ENCODE measurements at regions not wholly inside any gene's neighbourhood (a gene's known extent, or its start where the extent isn't known, plus 50 kb on each side); places are given as distances from the start of the nearest gene placed in this dataset.
A peak's percentile ranks its signal among the peaks of the same experiment; 100 is the strongest.
"Not testable (repeated sequence)": the region's sequence is repeated elsewhere in the genome, so short reads cannot be mapped to it uniquely, and the experiment has no call there.

DNA sequence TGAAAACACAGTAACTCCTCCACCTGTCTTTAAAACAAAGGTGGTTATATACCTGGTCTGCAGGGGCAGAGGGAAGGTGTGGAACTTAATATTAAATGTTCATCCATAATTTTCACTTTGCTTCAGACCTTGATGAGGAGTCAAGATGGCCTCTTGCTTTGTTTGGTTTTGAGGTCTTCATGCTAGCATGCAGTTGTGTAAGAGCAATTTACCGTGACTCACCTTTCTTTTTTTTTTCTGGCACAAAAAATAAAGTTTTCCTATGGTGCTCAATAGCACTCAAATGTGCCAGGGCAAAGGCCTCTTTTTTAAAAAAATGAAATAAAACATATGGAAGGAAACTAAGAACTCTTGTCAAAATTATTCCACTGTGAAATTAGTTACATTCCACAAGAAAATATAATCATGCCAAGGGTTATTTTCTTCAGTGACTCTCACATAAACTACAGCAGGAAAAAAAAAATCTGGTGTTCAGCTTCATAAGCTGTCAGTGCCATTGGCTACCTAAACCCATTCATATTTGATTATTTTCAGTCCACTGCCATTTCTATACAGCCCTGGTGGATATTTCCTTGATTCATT is 128.2 kb downstream of the SLC7A11 start:
- no peak for DNase-seq

DNA sequence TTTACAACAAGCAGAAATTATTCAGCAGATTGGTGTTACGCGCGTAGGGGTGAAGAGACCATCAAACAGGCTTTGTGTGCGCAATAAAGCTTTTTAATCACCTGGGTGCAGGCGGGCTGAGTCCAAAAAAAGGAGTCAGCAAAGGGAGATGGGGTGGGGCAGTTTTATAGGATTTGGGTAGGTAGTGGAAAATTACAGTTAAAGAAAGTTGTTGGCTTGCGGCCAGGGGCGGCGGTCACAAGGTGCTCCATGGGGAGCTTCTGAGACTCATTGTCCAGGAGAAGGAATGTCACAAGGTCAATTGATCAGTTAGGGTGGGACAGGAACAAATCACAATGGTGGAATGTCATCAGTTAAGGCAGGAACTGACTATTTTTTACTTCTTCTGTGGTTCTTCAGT is 129.3 kb downstream of the SLC7A11 start:
- not testable (repeated sequence) for DNase-seq

DNA sequence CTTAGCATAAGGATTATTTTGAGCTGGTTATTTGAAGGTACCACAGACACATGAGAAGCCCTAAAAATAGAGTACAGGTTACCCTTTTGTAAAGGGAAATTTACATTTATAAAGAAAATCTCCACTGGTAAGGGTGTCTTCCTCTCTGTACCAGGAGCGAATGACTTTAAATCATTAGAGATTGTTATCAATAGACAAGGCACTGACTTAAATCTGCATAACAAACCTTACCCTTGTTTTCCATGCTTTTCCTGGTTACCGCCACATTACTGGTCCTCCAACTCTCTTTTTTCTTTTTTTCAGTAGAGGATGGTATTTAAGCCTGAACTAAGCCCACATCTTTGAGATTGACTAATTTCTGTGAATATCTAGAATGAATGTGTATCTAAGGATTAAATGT is 129.8 kb downstream of the SLC7A11 start:
- DNase-seq: no peak

DNA sequence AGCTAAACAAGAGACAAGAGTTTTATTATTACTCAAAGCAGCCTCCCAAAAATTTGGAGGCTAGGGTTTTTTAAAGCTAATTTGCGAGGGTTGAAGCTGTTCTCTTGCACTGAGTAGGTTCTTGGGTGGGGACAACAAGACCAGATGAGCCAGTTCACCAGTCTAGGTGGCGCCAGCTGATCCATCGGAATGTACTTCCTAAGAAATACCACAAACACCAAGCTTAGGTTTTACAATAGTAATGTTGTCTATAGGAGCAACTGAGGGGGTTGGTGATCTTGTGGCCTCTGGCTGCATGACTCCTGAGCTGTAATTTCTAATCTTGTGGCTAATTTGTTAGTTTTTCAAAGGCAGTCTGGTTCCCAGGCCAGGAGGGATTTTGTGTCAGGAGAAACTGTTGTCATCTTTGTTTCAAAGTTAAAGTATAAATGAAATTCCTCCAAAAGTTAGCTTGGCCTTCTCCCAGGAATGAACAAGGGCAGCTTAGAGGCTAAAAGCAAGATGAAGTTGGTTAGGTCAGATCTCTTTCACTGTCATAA is 130.6 kb downstream of the SLC7A11 start:
- no peak for DNase-seq

DNA sequence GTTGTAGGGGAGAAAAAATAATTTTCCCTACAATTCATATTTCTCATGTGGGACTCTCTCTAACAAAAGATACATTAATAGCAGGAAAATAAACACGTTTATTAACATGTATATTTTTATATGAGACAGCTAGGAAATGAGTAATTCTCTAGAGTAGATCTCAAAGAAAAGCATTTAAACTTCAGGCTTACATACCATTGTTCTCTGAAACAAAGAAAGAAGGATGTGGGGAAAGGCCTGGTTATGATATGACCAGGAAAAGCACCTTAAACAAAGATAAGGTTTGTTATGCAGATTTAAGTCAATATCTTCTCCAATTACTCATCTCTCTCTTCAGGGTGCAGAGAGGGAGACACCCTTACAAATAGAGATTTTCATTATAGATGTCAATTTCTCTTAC is 131.3 kb downstream of the SLC7A11 start:
- DNase-seq: no peak

DNA sequence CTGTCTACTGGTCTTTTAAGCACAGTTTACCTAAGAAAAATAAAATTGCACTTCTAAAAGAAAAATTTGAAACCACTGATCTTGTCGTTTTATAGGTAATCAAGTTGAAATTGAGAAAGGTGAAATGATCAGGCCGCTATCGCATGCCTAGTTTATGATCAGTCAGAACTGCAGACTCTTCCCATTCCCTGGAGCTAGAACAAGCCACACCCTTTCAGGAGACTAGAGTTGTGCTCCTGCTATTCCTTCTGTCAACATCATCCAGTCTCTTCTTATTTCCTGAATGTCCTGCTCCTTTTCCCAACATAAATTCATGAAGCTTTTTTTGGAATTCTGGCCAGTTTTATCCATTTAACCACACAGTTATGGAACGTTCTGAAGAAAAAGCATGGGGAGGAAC is 135.1 kb downstream of the SLC7A11 start:
- DNase-seq: no peak

DNA sequence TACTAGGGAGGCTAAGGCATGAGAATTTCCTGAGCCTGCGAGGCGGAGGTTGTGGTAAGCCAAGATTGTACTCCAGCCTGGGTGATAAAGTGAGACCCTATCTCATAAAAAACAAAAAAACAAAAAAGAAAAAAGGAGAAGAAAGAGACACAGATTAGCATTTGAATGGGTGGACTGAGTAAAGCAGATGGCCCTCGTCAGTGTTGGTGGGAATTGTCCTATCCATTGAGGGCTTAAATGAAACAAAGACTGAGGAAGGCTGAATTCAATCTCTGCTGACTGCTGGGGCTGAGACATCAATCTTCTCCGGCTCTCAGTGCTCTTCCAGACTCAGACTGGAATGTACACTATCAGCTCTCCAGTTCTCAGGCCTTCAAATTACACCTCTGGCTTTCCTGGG is 136.8 kb downstream of the SLC7A11 start:
- no peak for DNase-seq

DNA sequence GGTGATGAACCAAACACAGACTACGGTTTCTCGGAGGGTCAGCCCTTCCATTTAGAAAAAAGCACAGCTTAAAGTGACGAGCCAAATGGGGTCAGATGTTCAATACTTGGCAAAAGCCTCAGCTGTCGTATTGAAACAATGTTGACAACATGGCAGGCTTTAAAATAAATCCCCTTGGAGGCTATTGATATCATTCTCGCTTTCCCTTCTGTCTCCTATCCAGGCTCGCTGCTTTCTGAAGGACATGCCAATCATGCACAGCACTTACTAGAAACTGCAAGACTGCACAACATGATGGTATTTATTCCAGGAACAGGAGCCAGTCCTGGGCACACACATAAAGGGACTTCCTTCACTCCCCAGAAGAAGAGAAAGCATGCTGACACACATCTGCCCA is 137.9 kb downstream of the SLC7A11 start:
- DNase-seq: no peak

DNA sequence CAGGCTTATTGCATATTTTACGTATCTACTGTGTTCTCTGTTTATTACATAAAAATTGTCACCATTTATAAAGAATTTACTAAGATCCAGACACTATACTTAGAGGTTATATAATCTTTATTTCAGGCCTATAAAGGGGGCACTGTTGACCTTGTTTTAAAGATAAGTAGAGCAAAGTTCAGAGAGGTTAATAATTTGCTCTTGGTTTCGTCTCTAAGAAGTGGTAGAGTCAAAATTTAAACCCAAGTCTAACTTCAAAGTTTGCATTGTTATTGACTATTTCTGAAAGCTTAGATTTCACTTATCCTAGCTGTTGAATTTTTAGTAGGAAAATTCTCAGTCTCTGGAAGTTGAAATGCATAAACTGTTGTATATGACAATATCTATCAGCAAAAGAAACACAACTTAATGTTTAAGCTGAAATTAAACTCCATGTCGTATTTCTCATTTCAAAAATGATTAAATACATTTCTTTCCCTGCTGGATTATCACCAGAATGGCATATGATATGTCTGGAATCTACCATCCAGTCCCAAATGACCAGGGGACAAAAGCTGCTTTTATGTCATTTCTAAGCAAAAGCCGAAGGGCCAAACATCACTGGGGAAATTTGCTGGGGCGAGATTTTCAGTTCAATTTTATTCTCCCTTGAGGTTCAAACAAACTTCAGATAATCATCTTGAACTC is 138.4 kb downstream of the SLC7A11 start:
- DNase-seq: no peak

DNA sequence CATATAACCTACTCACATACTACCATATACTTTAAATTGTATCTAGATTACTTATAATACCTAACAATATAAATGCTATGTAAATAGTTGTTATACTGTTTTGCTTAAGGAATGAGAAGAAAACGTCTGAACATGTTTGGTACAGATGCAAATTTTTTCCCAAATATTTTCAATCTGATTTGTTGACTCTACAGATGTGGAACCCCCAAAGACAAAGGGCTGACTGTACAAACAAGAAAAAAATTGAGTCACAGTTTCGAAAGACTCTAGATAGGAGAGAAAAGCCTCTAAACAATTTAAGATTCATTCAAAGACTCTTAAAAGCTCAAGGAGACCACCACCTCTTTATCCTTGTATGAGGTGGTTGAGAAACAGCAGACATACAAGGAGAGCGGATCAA is 142.8 kb downstream of the SLC7A11 start:
- no peak for DNase-seq

DNA sequence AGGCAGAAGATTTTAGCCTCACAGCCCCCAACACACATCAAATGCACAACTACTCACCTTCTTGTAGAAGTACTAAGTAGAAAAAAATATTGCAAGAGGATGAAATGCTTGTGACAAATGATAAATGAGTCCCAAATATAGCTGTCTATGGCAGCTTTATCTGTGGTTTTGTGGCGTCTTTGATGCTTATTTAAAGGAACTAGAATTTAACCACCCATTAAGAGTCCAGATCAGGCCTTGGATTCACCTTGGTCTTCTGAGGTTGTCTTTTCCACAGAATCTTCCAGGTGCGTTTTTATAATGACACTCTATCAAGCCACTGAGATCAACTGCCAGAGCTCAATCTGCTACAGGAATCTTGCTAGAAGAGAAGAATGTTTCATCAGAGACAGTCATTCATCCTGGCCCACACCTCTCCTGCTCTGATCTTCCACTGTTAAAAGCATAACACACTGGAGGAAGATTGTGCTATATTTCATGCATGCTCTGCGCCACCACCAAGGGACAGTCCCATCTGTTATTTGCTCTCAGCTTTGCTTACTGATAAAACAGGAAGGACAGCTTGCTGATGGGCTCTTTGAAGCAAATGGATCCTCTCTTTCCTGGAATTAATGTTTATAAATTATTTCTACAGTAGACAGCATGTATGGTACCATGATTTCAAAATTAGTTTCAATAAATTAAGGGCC is 144.1 kb downstream of the SLC7A11 start:
- no peak for DNase-seq

DNA sequence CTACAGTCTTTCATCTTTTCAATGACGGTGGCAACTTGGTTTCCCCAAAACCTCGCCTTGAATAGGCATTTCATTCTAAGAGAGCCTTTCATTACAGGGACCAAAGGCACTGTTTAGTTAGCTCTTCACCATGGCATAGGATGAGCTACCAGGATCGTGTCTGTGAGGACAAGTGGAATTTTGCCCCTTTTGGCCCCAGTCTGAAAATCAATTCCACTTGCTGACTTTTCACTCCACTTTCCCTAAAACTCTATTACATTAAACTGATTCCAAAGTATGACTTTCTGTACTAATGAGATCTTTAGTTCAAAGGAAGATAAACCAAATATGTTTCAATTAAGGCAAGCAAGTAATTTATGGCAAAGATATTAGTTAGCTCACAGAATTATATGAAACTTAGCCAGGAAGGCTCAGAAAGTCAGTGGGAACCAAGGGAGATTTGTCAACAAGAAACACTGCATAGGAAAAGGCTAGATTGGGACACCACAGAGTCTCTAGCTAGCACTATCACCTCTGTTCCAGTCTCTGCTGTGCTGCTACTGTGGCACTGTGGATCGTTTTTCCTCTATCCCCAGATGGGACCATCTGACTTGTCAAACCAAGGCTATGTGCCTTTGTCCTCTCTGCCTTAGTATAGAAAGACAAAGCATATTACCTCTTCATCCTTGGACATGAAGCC is 145.6 kb downstream of the SLC7A11 start:
- DNase-seq: no peak

DNA sequence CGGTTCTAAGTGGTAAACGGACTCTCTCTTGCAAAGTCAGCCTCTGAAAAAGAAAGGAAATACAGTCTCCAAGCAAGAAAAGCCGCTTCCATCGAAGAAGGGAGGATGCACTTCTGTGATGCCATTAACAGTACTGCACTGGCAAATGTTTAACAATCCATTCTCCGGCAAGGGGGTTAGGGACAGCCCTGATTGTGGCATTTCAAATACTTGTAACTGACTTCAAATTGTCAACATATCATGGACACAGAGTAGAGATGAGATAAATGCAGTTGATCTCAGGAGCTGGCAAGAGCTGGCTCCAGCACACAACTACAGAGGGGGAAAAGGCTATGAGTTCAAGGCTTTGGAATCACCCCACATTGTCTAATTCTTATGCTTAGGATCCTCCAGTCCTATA is 146.8 kb downstream of the SLC7A11 start:
- no peak for DNase-seq

DNA sequence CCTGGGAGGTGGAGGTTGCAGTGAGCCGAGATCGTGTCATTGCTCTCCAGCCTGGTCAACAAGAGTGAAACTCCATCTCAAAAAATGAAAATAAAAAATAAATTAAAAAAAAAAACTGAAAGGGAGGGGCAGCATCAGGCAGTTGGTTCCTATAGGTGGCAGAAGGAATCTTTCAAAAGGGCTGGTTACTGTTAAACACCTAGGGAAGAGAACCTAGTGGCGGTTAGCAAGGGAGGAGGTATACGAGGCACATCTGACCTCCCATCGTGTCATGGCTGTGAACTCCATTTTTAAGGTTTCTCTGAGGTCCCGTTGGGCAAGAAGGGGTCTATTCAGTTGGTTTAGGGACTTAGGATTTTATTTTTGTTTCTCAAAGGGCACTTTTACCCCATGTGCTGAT is 150.1 kb downstream of the SLC7A11 start:
- no peak for DNase-seq

DNA sequence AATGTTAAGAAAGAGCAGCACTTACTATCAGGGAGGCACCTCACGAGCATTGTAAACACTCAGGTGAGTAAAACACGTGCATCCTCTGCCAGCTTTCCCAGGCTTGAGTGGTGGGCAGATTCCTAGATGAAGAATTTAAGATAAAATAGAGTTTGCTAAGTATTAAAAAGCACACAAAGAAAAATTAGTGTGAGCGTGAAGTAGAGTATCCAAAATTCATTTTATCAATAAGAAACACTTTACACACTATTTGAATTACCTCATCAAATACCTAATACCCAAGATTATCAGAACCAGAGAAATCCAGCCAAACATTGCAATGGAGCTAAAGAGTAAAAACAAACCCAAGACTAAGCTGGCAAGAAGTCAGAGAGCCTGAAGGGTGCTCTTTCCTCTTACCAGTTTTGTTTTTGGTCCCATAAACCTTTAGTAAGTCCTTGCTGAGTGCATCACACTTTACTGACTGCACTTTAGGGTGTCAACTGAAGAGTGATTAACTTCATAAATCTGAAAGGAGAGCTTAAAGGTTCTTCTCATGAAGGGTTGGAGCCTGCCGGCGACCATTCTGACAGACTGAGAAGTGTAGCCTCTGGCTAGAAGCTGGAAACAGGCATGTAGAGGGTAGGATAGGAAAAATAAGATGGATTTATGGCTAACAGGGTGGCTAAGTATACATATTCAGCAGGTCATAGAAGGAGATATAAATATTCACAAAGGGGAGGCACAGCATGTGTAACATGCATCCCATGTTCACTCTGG is 151.1 kb downstream of the SLC7A11 start:
- no peak for DNase-seq

DNA sequence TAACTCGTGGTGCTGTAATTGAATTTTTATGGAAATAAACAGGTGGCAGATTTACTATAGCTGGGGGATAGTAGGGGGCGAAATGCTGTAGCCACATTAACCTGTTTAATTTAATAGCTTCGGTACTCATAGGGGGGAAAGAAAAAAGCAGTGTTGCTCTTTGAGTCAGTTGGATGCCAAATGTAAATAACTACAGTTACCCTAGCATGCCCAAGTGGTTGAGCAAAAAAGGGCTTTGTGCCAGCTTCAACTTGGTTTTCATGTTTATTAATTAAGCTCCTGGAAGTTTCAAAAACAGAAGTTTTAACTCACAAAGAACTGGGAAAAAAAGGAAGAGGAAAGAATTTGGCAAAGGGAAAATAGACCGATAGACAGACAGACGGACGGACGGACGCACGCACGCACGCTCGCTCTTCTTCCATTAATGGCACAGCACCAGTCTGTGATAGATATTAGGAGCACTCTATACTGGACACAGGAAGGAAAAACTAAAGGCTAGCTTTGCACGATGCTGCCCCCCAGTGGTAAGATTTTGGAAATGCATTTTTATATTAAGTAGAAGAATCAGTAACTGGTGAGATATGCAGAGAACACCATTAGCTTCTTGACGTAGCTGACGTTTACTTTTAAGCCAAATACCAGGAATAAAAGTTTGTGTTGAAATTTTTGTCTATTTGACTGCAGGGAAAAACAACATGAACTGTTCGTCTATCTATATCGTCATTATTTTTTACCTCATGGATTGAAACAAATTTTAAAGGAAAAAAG is 151.8 kb downstream of the SLC7A11 start:
- peak; percentile 22 to 44 for DNase-seq

DNA sequence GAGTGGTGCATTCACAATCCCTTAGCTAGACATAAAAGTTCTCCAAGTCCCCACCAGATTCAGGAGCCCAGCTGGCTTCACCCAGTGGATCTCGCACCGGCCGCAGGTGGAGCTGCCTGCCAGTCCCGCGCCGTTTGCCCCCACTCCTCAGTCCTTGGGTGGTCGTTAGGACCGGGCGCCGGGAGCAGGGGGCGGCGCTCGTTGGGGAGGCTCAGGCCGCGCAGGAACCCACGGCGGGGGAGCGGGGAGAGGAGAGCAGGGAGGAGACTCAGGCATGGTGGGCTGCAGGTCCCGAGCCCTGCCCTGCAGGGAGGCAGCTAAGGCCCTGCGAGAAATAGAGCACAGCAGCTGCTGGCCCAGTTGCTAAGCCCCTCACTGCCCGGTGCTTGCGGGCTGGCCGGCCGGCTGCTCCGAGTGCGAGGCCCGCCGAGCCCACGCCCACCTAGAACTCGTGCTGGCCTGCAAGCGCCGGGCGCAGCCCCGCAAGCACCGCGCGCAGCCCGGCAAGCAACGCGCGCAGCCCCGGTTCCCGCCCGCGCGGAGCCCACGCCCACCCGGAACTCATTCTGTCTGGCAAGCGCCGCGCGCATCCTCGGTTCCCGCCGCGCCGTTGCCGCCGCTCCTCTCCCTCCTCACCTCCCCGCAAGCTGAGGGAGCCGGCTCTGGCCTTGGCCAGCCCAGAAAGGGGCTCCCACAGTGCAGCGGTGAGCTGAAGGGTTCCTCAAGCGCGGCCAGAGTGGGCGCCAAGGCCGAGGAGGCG is 153.5 kb downstream of the SLC7A11 start:
- no peak for DNase-seq

DNA sequence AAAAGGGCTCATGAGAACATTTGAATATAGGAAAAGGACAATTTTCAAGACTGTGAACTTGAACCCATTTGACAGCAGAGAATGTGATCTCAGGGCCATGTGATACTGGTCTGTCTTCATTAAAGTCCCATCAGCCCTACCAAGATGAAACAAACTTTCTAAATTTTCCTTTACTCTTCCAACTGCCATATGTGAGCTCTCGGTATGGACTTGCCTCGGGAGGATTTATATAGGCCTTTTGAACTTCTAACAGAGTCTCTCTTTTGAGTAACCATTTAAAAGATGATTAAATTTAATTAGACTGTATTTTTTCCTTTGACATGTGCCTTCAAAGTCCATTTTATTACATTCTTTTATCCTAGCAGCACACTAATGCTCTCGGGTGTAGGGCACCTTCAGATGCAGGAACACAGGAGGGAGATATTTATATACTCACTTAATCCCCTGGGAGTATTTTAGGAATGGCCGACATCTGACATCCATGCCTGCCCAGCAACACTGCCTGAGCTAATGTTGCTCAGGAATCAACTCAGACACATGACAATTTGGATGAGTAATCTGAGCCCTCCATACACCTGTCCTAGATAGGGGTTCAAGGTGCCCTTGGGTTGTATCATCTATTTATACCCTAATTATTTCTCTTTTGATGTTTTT is 155.0 kb downstream of the SLC7A11 start:
- DNase-seq: no peak

DNA sequence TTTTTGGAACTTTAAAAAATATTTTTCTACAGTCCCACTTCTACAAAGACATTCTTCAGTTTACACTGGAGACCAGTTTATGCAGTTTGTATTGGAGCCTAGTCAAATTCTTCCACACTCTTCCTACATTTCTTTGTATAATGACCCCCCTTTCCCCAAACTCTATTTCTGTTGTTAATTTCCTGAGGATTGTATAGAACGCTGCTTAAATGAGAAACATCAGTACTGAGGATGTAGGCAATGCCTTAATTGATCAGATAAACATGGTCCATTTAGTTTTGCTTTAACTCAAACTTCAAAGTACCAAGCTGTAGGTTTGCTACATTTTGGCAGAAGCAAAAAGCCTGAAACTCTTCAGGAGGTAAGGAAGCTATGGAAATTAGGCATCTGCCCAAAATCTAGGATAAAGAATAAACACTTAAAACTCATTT is 155.5 kb downstream of the SLC7A11 start:
- DNase-seq: no peak

DNA sequence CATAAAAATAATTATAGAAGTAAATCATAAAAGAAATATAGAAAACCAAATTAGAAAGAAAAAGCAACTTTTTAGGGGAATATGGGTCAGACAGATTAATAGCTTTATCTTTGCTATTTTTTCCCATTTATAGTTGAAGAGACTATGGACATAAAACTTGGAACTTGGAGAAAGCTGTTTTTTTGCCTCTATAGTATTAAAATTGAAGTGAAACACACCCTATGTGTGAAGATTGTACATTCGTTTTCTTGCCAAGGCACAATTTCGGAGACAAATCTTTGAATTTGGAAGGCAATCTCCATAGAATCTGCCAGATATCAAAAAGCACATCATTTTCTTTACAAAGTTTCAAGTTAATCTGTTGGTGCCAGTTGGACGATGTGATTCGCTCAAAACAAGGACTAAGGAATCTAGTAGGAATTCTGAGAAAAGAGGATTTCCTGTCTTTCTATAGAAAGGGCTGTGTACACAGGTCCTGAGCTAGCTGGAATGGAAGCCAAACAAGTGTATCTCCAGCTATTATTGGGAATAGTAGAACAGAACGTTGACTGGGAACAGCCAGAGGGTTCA is 156.3 kb downstream of the SLC7A11 start:
- no peak for DNase-seq

Data from activated T-cell treated with anti-CD3 and anti-CD28 coated beads, Interleukin-2, amount 50 U/mL, for 48 hours (primary cell).